PFSK-1 (cell line): ENCODE measurements at regions not wholly inside any gene's neighbourhood (a gene's known extent, or its start where the extent isn't known, plus 50 kb on each side); places are given as distances from the start of the nearest gene placed in this dataset.

Experiments used
- FOXP2 ChIP-seq: optimal IDR thresholded peaks from 2 replicates; pipeline ENCODE3; 2011; ENCODE audit warnings: borderline replicate concordance, control low read depth, inconsistent platforms; ENCODE audit not compliant: insufficient read depth; ENCODE audit errors: extremely low read length, extremely low read depth
- POLR2AphosphoS5 ChIP-seq: IDR thresholded peaks from 2 replicates; pipeline ENCODE4 v1.6.1; 2012; ENCODE audit warnings: low read depth, mild to moderate bottlenecking, control low read depth, low read length, moderate library complexity
- REST ChIP-seq, 2 experiments: IDR thresholded peaks; 2 replicates each; pipeline versions ENCODE4 v1.6.1 to v1.8.0; 2011 to 2012; ENCODE audit warnings: low read depth in 2 of 2, low read length in 2 of 2, control low read depth in 1 of 2, inconsistent platforms in 1 of 2, mild to moderate bottlenecking in 1 of 2, moderate library complexity in 1 of 2; ENCODE audit not compliant: insufficient read depth in 1 of 2
- SIN3A ChIP-seq: IDR thresholded peaks from 2 replicates; pipeline ENCODE4 v1.6.1; 2012; ENCODE audit warnings: mild to moderate bottlenecking, low read length, moderate library complexity, borderline replicate concordance; ENCODE audit not compliant: insufficient read depth
- TAF1 ChIP-seq: IDR thresholded peaks from 2 replicates; pipeline ENCODE4 v1.6.1; 2012; ENCODE audit warnings: low read length, control low read depth, borderline replicate concordance; ENCODE audit not compliant: insufficient read depth

- TF ChIP-seq POLR2AphosphoS5 (no peak), TAF1 (no peak), REST (IDR thresholded peaks at IDR 0.05; ENCODE audit: insufficient read depth in 1 of 2, low read depth in 2 of 2, low read length in 2 of 2) (no peak), SIN3A (no peak), FOXP2 (no peak)
These were observed 233.6 kb downstream of the POSTN start for GRCh38 chr13:37364956-37365355.

- no peak for TF ChIP-seq FOXP2
These were observed 234.6 kb downstream of the POSTN start for GRCh38 chr13:37364007-37364406.

GRCh38 chr13:37361608-37362007, 237.0 kb downstream of the POSTN start:
- TF ChIP-seq SIN3A (no peak), FOXP2 (no peak), POLR2AphosphoS5 (no peak), TAF1 (no peak), REST (IDR thresholded peaks at IDR 0.05; ENCODE audit: insufficient read depth in 1 of 2, low read depth in 2 of 2, low read length in 2 of 2) (no peak)

GRCh38 chr13:37360556-37360955, 238.0 kb downstream of the POSTN start:
- TF ChIP-seq REST (IDR thresholded peaks at IDR 0.05; ENCODE audit: insufficient read depth in 1 of 2, low read depth in 2 of 2, low read length in 2 of 2) (no peak), SIN3A (no peak), FOXP2 (no peak), TAF1 (no peak)

- TF ChIP-seq SIN3A (no peak), TAF1 (no peak), REST (IDR thresholded peaks at IDR 0.05; ENCODE audit: insufficient read depth in 1 of 2, low read depth in 2 of 2, low read length in 2 of 2) (no peak), FOXP2 (no peak), POLR2AphosphoS5 (no peak)
These were observed 241.0 kb downstream of the POSTN start for GRCh38 chr13:37357548-37357947.

GRCh38 chr13:37353911-37354310, 244.7 kb downstream of the POSTN start:
- TF ChIP-seq REST (IDR thresholded peaks at IDR 0.05; ENCODE audit: insufficient read depth in 1 of 2, low read depth in 2 of 2, low read length in 2 of 2) (no peak), TAF1 (no peak), POLR2AphosphoS5 (no peak), FOXP2 (no peak), SIN3A (no peak)
